GM19324 (cell line): ENCODE measurements at regions not wholly inside any gene's neighbourhood (a gene's known extent, or its start where the extent isn't known, plus 50 kb on each side); places are given as distances from the start of the nearest gene placed in this dataset.
"Not testable (repeated sequence)": the region's sequence is repeated elsewhere in the genome, so short reads cannot be mapped to it uniquely, and the experiment has no call there.

Experiments
- ATAC-seq: cut with Tn5 transposase; IDR thresholded peaks from one replicate; pipeline ENCODE4 v1.9.1; 2021; ENCODE audit warnings: mild to moderate bottlenecking, moderate library complexity; ENCODE audit not compliant: unreplicated experiment, low FRiP score

DNA sequence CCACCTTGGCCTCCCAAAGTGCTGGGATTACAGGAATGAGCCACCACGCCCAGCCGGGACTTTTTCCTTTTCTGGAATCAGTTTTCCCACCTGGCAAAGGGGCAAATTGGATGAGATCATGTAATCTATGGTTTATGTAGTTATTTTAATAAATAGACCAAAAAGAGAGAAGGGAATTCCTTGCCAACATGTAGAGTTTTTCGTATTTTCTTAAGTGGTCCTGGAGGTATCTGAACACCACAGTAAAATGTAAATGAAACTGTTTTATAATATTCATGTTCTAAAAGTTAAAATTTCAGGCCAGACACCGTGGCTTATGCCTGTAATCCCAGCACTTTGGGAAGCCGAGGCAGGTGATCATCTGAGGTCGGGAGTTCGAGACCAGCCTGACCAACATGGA, 185.1 kb upstream of the ZNF217 start:
- no peak for ATAC-seq

DNA sequence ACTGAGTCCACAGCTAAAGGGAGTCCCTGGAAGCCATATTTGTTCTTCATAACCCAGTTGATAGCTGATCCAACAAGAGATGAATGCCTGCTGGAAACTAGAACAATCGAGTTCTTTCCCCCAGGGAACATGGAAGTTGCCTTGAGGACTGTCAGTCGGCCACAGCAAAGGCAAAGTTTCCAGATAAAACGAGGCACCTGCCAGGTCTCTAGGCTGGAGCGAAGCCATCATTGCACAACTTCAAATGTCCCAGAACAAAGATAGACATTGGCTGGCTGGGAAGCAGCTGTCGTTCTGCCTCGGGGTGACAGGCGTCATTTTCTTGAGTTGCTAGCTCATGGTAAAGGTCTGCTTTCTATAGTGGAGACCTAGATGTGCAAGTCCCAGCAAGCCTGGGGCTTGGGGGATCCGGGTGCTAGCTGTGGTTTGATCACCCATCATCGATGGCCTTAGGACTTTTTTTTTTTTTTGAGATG, 184.4 kb upstream of the ZNF217 start:
- ATAC-seq = no peak

DNA sequence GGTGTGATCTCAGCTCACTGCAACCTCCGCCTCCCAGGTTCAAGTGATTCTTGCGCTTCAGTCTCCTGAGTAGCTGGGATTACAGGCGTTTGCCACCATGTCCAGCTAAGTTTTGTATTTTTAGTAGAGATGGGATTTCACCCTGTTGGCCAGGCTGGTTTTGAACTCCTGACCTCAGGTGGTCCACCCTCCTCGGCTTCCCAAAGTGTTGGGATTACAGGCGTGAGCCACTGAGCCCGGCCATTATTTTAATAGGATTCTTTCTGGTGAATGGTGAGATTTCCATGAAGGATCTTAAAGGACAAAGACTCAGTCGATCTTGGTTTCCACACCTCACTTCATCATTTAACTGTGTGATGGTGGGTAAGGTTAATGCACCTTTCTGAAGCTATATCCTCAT, 183.8 kb upstream of the ZNF217 start:
- not testable (repeated sequence) for ATAC-seq

DNA sequence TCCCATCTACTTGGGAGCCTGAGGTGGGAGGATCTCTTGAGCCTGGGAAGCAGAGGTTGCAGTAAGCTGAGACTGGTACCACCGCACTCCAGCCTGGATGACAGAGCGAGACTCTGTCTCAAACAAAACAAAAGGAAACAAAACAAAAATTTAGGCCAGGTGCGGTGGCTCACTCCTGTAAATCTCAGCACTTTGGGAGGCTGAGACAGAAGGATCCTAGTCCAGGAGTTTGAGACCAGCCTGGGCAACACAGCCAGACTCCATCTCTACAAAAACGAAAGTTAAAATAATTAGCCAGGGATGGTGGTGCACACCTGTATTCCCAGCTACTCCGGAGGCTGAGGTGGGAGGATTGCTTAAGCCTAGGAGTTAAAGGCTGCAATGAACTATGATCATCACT, 183.2 kb upstream of the ZNF217 start:
- no peak for ATAC-seq

DNA sequence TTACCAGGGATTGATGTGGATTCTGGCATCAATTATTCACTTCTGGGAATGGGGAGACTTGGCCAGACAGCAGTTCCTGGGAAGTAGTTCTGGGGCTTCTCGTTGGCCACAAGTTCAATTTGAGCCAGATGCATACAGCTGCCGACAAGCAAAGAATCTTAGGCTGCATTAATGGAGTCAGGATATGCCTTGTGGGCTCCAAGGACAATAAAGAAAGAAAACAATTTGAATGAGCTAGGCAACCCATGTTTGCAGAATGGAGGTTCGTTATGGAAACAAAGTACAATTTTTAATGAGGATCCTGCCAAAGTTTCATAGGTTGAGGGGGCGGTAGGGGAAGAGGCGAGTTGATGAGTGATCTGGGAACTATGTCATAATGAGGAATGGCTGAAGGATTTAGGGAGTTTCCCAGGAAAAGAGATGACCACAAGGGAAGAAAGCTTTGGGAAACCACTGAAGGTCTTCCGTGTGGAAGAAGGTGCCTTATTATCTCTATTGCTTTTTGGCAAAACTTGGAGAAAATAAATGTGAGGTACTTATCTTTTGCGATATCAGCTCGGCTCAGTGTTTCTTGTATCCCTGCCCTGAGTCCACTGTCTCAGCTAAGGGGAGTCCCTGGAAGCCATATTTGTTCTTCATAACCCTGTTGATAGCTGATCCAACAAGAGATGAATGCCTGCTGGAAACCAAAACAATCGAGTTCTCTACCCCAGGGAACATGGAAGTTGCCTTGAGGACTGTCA, 181.0 kb upstream of the ZNF217 start:
- ATAC-seq = no peak

DNA sequence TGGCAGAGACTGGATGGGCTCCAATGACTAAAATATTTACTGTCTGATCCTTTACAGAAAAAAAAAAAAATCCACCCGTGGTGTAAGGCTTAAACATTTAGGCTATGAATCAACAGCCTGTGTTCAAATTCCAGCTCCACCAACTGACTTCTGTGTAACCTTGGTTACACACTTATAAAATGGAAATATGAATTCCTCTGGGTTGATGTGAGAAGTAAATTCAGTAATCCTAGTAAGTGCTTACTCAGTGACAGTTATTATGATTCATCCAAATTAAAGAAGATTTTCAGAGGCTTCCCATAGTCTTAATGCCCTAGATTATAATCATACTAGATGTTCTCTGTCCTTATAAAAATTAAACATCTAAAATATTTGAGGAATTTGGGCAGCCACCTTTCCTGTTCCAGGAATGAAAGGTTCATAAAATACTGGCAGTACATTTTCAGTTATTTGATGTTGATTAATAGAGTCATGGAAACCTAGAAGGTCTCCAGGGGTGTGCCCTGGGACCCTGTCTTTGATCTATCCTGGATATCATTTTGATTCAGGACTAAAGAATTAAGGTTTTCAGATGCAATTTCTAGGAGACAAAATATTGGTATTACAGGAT, 180.3 kb upstream of the ZNF217 start:
- ATAC-seq = no peak

DNA sequence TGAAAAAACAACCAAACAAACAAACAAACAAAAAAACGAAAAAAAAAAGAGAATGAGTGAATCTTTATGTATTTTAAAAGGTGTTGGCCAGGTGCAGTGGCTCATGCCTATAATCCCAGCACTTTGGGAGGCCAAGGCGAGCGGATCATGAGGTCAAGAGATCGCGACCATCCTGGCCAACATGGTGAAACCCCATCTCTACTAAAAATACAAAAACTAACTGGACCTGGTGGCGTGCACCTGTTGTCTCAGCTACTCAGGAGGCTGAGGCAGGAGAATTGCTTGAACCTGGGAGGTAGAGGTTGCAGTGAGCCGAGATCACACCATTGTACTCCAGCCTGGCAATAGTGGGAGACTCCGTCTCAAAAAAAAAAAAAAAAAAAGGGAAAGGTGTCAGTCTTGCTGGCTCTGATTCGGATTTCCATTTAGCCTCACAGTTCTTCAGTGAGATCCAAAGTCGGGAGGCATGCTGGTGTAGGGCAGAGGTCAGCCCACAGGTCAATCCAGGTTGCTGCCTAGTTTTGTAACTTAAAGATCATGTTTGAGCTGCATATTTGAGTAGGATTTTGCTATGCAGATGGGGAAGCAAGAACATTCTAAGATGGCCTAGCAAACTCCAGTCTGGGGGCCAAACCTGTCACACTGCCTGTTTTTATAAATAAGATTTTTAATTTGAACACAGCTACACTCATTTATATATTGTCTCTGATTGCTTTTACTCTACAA, 179.6 kb upstream of the ZNF217 start:
- not testable (repeated sequence) for ATAC-seq

DNA sequence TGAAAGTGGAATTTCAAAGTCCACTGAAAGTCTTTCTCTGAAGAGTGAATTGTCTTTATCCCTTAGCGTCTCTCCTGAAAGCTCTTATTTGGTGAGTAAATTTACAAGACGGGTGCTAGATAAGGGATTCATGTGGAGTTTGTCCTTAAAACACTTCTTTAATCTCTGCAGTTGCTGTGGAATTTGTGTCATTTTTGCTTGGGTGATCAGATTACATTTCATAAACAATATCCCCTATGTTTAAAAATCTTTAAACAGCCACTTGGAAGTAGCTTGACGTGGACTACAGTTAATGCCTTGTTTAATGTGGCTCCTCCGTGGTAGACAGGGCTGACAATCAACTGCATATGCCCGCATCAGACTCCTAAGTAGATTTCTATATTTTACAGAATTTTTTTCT, 175.4 kb upstream of the ZNF217 start:
- no peak for ATAC-seq

DNA sequence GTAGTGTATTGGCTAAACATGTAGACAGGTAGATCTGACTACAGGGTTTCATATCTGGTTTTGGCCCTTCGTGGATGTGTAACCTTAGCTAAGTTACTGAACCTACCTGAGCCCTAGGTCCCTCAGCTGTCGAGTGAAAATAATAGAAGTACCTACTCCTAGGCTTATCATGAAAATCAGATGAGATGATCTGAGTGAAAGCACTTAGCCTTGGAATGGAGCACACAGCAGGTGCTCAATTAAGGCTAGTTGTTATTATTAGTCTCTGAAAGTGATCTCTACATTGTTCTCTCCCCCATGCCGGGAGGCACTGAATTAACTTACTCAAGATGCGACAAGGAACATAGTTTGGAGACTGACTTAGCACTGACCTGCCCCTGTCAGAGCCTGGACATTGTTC, 174.7 kb upstream of the ZNF217 start:
- ATAC-seq = no peak

DNA sequence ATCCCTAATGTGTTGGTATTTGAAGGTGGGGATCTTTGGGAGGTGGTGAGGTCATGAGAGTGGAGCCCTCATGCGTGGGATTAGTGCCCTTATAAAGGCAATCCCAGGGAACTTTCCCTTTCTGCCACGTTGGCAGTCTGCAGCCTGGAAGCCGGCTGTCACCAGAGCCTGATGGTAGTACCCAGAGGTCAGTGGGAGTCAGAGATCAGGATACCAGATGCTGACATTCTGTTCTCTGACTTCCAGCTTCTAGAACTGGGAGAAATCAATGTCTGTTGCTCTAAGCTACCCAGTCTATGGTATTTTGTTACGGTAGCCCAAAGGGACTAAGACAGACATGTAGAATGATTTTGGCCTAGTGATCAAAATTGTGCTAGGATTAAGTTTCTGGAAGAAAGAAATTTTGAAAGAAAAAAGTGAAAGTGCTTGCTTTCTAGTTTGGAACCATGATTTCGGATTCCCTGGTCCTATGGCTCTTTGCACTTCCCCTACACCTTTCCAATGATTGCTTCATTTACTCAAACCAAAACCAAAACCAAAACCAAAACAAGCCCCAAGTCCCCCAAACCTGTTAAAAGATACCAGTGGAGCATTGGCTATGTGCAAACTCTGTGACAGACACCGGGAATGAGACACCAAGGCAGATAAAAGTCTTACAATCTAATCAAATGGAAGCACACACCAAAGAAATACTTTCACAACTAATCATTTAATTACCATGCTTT, 173.7 kb upstream of the ZNF217 start:
- no peak for ATAC-seq

DNA sequence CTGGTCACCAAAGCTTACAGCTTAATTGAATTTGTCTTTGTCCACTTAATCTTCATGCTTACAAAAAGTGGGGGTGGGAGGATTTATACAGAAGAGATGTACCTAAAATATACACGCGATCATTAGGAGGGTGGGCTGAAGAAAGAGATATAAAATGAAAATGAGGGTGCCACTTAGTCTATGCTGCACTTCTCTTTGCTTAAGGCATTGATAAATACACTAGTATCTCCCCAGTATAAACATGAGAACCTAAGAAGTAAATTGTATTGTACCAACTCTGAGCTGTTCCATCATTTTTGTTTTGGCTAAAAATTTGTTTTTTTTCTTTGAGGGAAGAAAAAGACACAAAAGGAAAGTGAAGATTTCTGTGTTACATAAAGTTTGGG, 170.8 kb upstream of the ZNF217 start:
- ATAC-seq = no peak

DNA sequence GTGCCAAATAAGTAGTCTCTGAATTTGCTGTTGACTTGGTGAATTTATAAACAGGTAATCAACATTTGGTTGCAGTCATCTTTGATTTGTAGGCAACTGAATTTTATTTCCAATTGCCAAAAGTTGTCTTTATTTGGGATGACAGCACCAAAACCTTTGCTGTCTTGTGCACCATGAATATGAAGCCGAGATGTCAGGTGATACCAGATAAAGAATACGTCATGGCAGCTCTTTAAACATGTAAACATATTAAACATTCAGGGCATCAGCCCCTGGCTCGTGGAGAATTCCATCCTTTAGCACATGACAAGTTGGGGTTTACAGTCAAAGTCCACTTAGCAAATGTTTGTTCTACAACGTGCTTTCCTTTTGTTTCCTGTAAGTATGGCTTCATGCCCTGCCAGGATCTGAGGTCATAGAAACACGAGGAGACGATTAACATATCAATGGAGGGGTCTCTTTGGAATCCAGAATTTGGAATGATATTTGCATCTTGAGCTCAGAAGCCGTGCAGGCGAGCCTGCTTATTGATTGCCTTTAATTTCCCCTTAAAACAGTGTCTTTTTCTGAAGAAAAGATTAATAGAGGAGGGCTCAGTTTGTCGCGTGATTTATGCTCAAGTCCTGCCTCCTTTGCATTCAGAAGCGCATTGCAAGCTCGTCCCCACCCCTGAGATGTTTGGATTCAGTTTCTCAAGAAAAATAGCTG, 170.2 kb upstream of the ZNF217 start:
- no peak for ATAC-seq

DNA sequence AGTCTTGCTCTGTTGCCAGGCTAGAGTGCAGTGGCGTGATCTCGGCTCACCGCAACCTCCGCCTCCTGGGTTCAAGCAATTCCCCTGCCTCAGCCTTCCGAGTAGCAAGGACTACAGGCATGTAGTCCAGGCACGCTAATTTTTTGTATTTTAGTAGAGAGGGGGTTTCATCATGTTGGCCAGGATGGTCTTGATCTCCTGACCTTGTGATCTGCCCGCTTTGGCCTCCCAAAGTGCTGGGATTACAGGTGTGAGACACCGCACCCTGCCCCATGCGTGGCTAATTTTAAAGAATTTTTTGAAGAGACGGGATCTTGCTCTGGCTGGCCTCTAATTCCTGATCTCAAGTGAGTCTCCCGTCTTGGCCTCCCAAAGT, 168.8 kb upstream of the ZNF217 start:
- not testable (repeated sequence) for ATAC-seq

DNA sequence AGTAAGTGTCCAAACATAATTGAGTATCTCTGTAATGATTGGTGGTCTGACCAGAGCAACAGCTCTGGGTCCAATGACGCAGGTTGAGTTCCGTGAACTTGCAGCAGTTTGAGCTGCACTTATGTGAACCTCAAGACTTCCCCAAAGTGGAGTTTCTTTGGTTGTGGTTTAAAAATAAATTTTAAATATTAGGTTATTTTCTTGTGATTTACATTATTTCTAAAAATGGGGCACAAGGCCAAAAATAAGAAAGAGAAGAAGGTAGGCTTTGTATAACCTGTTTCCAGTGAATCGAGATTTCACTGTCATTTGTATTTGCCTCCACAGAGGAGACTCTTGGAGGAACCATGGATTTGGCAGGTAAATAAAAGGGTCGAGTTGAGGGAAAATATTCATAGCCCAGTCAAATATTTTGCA, 166.4 kb upstream of the ZNF217 start:
- ATAC-seq = peak; percentile 58

DNA sequence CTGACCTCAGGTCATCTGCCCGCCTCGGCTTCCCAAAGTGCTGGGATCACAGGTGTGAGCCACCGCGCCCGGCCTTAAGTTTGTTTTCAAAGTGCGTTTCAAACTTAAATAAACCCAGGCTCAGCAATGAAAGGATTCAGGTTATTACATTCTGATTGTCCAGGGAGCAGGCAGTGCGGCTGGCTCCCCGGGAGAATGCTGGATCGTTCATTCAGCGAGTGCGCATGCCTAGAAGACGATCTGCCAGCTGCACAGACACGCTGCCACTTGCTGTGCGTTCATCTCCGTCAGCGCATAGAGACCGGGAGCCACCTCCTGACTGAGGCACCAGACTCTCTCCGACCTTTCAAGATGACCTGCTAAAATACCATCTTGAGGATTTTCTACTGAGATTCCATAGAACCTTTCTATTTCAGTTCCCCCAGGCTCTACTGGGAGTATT, 163.9 kb upstream of the ZNF217 start:
- no peak for ATAC-seq

DNA sequence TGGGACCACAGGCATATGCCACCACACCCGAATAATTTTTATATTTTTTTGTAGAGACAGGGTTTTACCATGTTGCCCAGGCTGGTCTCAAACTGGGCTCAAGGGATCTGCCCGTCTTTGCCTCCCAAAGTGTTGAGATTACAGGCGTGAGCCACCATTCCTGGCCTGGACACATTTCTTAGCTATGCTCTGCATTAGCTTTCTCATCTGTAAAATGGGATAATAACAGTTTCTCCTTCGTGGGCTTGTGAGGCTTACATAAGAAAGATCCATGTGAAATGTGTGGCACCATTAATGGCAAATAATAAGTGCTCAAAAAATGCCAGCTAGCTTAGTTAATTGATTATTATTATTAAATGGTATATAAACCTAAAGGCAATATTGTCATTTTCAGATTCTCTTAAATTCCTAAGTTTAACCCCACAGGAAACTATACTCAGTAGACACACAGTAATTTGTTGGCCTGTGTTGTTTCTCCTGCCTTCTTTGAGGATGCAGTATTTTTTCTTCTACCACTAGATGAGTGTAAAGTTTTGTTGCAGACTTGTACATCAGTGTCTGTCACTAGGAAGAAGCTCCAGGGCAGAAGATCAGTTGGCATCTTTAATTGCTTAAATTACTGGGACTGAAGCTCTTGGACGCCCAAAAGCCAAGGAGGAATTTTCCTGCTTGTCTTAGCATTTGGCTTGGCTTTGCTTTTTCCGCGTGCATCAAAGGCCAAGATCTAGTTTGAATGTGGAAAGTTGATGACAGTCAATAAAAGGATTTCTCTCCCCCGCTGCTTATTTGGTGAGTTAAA, 162.3 kb upstream of the ZNF217 start:
- no peak for ATAC-seq

DNA sequence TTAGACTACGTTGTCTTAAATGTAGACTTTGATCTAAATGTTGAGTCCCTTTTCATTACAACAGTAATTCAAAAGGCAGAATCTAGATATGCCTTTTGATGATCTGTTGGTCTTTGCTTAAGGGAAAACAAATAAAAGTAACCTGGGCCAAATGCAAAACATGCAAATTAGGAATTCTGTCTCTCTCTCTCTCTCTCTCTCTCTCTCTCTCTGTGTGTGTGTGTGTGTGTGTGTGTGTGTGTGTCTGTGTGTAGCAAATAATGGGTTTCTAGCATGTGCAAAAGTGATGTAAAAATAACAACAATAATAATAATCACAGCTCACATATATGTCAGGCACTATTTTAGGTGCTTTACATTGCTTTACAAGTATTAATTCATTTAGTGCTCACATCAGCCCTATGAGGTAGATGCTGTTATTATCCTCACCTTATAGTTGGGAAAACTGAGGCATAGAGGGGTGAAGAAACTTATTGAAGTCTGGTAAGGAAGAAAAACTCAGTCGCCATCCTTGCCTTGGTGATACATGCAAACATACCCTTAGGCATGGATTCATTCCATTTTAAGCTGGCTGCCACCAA, 160.3 kb upstream of the ZNF217 start:
- ATAC-seq = no peak

DNA sequence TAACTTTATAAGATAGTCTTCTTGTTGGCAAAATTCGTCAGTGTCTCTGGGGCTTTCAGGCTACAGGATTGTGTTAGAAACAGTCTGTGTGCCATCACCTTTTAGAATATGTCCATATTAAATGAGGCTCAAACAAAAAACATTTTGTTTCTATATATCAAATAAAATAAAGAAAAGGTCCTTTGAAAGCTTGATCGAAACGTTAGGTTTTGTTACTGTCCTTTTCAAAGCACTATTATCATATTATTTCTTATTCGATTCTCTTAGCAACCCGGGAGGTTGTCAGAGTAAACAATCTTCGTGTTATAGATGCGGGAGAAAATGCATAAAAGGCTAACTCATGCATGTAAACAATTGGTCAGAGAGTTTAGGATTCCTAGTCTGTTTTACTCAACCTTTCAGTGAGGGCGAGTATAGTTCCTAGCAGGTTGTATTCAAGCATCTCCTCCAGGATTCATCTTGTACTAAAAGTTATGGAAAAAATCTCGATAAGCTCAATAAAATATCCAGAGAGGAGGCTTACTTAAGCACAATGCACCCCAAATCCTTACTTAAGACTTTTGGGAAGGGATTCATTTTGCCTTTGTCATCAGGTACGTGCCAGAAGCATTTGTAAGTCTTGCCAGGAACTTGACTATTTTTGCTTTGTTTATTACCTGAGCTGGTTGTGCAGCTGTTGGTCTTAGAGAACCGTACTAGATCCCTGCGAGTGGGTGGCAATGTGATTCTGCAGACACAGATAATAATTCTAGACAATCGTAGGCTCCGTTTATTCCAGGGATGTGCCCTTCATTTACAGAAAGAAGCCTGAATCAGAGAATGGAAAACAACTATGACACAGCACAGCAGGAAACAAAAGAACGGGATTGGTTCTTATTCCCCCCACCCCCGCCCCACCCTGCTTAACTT, 159.6 kb upstream of the ZNF217 start:
- no peak for ATAC-seq
